ENCODE measurements at regions not wholly inside any gene's neighbourhood (a gene's known extent, or its start where the extent isn't known, plus 50 kb on each side); places are given as distances from the start of the nearest gene placed in this dataset.

DNA sequence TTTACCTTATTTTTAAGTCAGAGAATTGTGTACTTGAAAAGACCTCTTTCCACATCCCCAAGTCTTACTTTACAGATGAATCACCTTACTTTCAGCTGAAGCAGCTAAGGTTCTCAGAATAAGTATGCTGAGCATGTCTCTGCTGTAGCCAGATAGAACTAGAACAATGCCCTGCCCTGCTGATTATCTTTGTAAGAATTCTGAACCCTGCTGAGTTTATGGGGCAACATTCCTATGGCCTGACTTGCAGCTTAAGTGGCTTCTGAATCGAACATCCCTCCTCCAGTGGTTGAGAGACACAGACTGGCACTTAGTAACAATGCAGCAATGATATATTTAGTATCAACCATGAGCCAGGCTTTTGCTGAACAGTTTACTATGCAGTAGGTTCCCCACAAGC, 592.0 kb upstream of the WWC1 start:
- H3K4me1 ChIP-seq (ENCODE audit: control insufficient read depth in 2 of 2, insufficient read depth in 2 of 2, low read length in 2 of 2): no peaks in the 10 kb centered on the region
- Mint-ChIP-seq H3K27ac (no peak overlapping the region), H3K27me3 (no peaks in the 10 kb centered on the region), H3K4me1 (no peaks in the 10 kb centered on the region), H3K4me3 (no peak overlapping the region), H3K9me3 (ENCODE audit: insufficient read depth) (peaks cover 4% of the 10 kb centered on the region)
- H3K9ac ChIP-seq (ENCODE audit: low read length): no peak overlapping the region
- no CpG with 5 or more reads among the region's 1 CpG for WGBS (ENCODE audit: insufficient coverage)
- no peak overlapping the region for H3K27ac ChIP-seq (ENCODE audit: low read length in 2 of 2)
- intact Hi-C loops (cut with micrococcal nuclease): no loop called here
- no peaks in the 10 kb centered on the region for H3K79me2 ChIP-seq (ENCODE audit: control insufficient read depth, insufficient read depth, low read length)
- H2AFZ ChIP-seq (ENCODE audit: insufficient read depth, low read depth, low read length, poor library complexity, severe bottlenecking): no peak overlapping the region
- no peaks in the 10 kb centered on the region for H3K27me3 ChIP-seq (replicated peaks in 1 of 4; ENCODE audit: control extremely low read depth in 1 of 4, control insufficient read depth in 3 of 4, insufficient read depth in 4 of 4, low read length in 3 of 4)
- no peaks in the 10 kb centered on the region for H3K9me3 ChIP-seq (ENCODE audit: control extremely low read depth in 1 of 3, control insufficient read depth in 2 of 3, insufficient read depth in 1 of 3, low read length in 2 of 3)
- TF ChIP-seq, protein P1, sequence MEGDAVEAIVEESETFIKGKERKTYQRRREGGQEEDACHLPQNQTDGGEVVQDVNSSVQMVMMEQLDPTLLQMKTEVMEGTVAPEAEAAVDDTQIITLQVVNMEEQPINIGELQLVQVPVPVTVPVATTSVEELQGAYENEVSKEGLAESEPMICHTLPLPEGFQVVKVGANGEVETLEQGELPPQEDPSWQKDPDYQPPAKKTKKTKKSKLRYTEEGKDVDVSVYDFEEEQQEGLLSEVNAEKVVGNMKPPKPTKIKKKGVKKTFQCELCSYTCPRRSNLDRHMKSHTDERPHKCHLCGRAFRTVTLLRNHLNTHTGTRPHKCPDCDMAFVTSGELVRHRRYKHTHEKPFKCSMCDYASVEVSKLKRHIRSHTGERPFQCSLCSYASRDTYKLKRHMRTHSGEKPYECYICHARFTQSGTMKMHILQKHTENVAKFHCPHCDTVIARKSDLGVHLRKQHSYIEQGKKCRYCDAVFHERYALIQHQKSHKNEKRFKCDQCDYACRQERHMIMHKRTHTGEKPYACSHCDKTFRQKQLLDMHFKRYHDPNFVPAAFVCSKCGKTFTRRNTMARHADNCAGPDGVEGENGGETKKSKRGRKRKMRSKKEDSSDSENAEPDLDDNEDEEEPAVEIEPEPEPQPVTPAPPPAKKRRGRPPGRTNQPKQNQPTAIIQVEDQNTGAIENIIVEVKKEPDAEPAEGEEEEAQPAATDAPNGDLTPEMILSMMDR (IDR thresholded peaks at IDR 0.05): no peak
- TF ChIP-seq EZH2 (IDR thresholded peaks at IDR 0.05; ENCODE audit: borderline replicate concordance, insufficient read depth, low read depth, low read length, poor library complexity, severe bottlenecking): no peak
- DNase-seq (no peak), ATAC-seq (ENCODE audit: low read depth) (no peak)
- no peaks in the 10 kb centered on the region for H4K20me1 ChIP-seq (ENCODE audit: control insufficient read depth, insufficient read depth, low read length, poor library complexity, severe bottlenecking)
- no peak overlapping the region for H3K4me3 ChIP-seq (ENCODE audit: control extremely low read depth in 1 of 5, extremely low read depth in 1 of 5, insufficient read depth in 1 of 5, low read depth in 2 of 5, low read length in 4 of 5)
- CTCF ChIA-PET: no interaction called here
- POLR2A ChIA-PET: no interaction called here
- H3K4me2 ChIP-seq (replicated peaks; ENCODE audit: low read depth, low read length, poor library complexity, severe bottlenecking): no peak overlapping the region
- no peaks in the 10 kb centered on the region for H3K36me3 ChIP-seq (replicated peaks in 1 of 2; ENCODE audit: control extremely low read depth in 1 of 2, control insufficient read depth in 1 of 2, extremely low read depth in 1 of 2, insufficient read depth in 2 of 2, low read length in 1 of 2)

DNA sequence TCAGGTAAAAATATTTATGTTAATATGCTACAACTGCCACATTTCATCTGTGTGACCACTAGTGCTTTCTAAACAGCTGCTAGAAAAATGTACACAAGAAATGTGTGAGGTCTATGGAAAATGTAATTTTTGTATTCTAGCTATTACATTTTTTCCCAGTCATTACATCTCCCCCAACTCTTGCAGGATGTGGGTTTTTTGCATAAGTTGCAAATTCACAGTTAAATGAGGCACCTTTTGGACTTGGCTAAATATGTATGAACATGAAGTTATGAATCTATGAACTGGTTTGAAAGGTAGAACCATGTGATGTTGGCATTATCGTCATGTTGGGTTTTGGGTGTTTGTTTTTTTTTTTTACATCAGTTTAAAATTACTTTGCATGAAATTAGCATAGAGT, 590.4 kb upstream of the WWC1 start:
- no CpG with 5 or more reads among the region's 1 CpG for WGBS (ENCODE audit: insufficient coverage)
- no peaks in the 10 kb centered on the region for H3K4me1 Mint-ChIP-seq
- Histone ChIP-seq H3K4me3 (ENCODE audit: control extremely low read depth in 1 of 5, extremely low read depth in 1 of 5, insufficient read depth in 1 of 5, low read depth in 2 of 5, low read length in 4 of 5) (no peak overlapping the region), H3K4me2 (replicated peaks; ENCODE audit: low read depth, low read length, poor library complexity, severe bottlenecking) (no peak overlapping the region), H4K20me1 (ENCODE audit: control insufficient read depth, insufficient read depth, low read length, poor library complexity, severe bottlenecking) (no peaks in the 10 kb centered on the region), H3K9me3 (ENCODE audit: control extremely low read depth in 1 of 3, control insufficient read depth in 2 of 3, insufficient read depth in 1 of 3, low read length in 2 of 3) (no peaks in the 10 kb centered on the region), H3K79me2 (ENCODE audit: control insufficient read depth, insufficient read depth, low read length) (no peaks in the 10 kb centered on the region), H3K36me3 (replicated peaks in 1 of 2; ENCODE audit: control extremely low read depth in 1 of 2, control insufficient read depth in 1 of 2, extremely low read depth in 1 of 2, insufficient read depth in 2 of 2, low read length in 1 of 2) (no peaks in the 10 kb centered on the region), H3K27me3 (replicated peaks in 1 of 4; ENCODE audit: control extremely low read depth in 1 of 4, control insufficient read depth in 3 of 4, insufficient read depth in 4 of 4, low read length in 3 of 4) (no peaks in the 10 kb centered on the region), H3K27ac (ENCODE audit: low read length in 2 of 2) (no peak overlapping the region), H3K4me1 (ENCODE audit: control insufficient read depth in 2 of 2, insufficient read depth in 2 of 2, low read length in 2 of 2) (no peaks in the 10 kb centered on the region), H2AFZ (ENCODE audit: insufficient read depth, low read depth, low read length, poor library complexity, severe bottlenecking) (no peak overlapping the region), H3K9ac (ENCODE audit: low read length) (no peak overlapping the region)
- peaks cover 2% of the 10 kb centered on the region for H3K9me3 Mint-ChIP-seq (ENCODE audit: insufficient read depth)
- no peak overlapping the region for H3K4me3 Mint-ChIP-seq
- ChIA-PET CTCF (no interaction called here), POLR2A (no interaction called here)
- ATAC-seq (ENCODE audit: low read depth) (no peak), DNase-seq (no peak)
- H3K27ac Mint-ChIP-seq: no peak overlapping the region
- intact Hi-C loops (cut with micrococcal nuclease): no loop called here
- no peak for TF ChIP-seq EZH2 (IDR thresholded peaks at IDR 0.05; ENCODE audit: borderline replicate concordance, insufficient read depth, low read depth, low read length, poor library complexity, severe bottlenecking)
- TF ChIP-seq, protein P1 (IDR thresholded peaks at IDR 0.05): no peak
- H3K27me3 Mint-ChIP-seq: no peaks in the 10 kb centered on the region
